NCI-H1694 (cell line): ENCODE measurements at regions not wholly inside any gene's neighbourhood (a gene's known extent, or its start where the extent isn't known, plus 50 kb on each side); places are given as distances from the start of the nearest gene placed in this dataset.
"Not testable (repeated sequence)": the region's sequence is repeated elsewhere in the genome, so short reads cannot be mapped to it uniquely, and the experiment has no call there.

Source experiments
- DNase-seq: peaks from one replicate; lab custom pipeline; 2025; lab: John Stamatoyannopoulos, UW

GRCh38 chrX:128961290-128961689 lies 562.0 kb downstream of the SMARCA1 start:
- no peak for DNase-seq

DNA sequence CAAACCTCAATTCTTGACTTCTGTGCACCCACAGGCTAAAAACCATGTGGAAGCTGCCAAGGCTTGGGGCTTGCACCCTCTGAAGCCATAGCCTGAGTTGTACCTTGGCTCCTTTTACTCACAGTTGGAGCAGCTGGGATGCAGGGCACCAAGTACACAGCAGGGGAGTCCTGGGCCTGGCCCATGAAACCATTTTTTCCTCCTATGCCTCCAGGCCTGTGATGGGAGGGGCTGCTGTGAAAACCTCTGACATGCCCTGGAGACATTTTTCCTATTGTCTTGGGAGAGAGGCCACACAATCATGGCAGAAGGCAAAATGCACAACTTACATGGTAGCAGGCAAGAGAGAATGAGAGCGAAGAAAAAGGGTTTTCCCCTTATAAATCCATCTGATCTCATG lies 568.6 kb downstream of the SMARCA1 start:
- not testable (repeated sequence) for DNase-seq

- no peak for DNase-seq
Measured at GRCh38 chrX:128931071-128931470, 592.2 kb downstream of the SMARCA1 start.

DNA sequence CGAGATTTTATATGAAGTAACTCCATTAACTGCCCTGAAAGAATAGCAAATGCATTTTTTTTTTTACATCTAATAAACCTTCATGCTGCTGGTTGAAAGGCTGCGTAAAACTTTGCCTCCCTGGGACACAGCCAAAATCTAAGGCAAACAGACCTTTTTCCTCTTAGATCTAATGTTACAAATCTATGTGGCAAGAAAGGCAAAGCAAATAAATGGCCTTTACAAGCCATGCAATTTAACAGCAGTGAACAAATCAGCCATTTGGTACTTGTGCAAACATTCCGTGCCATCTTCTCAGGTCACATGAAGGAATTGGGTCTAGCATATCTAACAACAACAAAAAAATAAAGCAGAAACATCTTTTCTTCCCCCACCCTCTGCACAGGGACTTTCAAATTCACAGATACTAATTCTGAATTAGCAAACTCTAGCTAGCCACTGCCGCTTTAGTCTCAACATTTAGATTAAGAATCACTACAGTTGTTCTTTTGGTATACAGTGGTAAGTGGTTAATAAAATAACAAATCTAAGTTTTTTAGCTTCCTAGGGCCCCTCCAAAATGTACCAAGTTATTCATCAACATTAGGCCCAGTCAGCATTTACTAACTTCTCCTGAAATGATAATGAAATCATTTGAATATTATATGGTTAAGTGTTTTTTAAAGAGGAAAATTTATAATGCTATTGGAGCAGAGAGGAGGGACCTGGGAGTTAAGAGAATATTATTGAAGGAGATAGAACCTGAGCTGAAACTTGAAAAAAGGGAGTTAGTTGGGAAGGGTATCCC lies 593.8 kb downstream of the SMARCA1 start:
- DNase-seq = no peak

DNA sequence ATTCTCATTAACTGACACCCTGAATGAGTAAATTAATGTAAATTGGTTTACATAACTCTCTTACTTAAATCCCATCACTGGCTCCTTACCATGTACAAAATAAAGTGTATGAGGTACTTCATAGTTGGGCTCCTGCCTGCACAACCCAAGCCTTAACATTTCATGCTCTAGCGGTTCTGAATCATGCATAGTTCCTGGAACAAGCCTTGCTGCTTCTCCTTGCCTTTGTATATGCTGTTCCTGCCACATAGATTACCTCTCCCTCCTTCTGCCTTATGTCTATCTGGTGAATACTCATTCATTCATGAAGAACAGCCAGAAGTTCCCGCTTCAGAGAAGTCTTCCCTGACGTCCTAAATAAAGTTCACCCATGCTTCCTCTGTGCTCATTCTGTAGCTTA lies 594.7 kb downstream of the SMARCA1 start:
- DNase-seq = no peak

DNA sequence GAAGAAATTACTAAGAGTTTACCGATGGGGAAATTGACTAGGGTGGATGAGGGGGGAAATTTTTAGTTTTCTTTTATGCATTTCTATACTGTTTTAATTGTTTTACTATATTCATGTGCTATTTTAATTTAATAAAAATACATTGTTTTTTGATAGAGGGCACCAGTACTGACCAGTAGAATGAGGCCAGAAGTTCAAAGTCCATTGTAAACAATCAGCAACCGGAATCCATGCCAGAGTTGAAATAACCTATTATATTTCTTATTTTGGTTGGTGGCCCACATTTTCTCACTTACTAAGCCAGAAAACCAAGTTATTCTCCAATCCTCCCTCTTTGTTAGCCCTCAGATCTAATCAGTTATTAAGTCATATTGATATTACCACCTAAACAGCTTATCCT lies 595.9 kb downstream of the SMARCA1 start:
- DNase-seq = no peak

DNA sequence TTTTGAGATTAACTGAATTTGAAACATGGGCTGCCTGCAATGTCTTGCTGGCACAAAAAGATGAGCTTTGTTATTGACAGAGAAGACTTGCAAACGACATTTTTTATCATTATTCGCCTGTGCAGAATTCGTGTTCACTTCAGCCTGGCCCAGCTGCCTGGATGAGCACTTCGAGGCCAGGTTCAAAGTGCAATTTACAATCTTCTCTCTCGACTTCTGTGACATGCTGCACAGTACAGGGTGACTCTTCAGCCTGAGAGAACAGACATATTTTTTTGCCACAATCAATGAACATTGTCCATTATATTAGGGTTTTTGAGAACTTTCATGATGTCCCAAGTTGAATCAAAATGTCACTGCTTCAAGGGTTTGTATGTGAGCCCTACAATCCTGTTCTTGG lies 616.5 kb downstream of the SMARCA1 start:
- no peak for DNase-seq

DNA sequence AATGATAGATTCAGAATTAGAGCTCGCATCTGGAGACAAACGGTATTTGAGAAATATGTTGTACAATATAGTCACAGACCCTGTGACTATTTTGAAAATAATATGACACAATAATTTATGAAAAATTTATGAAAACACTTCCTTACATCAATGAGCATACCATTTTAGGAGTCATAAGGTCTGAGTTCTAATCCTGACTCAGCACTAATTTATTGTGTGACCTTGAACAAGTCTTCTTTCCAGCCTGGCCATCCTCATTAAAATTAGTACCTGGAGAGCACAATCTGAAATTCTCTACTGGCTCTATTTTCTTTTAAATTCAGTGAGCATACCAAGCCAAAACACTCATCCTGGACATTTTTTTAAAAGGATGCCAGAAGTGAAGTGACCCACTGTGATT lies 622.3 kb downstream of the SMARCA1 start:
- no peak for DNase-seq

DNA sequence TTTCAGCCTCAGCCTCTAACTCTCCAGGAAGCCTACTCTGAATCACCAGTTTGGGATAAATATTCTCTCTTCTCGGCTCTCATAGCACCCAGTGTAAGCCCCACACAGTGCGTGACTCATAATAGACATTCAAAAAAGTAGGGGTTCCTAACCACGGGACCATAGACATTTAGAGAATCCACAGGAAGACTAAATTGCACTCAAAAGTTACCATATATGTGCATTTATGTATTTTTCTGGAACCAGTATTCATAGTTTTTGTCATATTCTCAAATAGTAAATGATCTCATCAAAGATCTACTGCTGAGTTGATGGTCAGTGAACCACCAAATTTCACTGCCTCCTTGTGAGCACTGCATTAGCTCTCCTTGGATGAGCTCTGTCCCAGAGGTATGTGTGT lies 625.7 kb downstream of the SMARCA1 start:
- DNase-seq = no peak

DNA sequence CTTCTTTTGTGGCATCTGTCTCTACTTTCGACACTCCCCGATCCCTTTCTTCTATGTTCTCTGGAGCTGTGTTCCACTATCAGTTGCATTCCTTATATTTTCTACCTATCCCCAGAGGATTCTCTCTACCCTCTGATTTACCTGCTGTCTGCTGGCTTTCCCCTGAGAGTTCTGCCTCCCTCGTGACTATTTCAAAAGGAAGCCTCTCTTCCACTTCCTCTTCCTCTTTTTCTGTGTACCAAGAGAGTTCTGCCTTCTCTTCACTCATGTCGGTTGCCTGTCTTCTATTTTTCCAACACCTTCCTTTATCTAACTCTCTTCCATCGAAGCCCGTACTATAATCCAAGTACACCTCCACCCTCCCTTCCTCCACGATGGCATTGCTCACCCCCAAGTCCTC lies 631.7 kb downstream of the SMARCA1 start:
- no peak for DNase-seq

DNA sequence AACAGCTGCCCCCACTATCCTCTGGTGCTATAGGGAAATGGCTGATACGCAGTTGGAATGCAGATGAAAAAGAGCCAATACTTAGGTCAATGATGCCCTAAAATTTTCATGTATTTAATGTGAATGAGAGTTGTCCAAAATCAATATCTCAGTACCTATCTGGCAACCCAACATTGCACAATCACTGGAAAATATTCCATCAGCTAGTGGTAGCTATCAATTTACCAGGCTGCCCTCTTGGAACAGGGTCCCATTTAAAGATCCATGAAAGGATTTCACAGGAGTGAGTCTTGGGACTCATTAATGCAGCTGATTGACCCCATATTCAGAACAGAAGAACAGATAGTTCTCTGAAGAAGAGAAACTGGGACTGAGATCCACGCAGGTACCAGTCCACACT lies 638.9 kb downstream of the SMARCA1 start:
- no peak for DNase-seq

GRCh38 chrX:128883650-128884049 lies 639.6 kb downstream of the SMARCA1 start:
- no peak for DNase-seq

DNA sequence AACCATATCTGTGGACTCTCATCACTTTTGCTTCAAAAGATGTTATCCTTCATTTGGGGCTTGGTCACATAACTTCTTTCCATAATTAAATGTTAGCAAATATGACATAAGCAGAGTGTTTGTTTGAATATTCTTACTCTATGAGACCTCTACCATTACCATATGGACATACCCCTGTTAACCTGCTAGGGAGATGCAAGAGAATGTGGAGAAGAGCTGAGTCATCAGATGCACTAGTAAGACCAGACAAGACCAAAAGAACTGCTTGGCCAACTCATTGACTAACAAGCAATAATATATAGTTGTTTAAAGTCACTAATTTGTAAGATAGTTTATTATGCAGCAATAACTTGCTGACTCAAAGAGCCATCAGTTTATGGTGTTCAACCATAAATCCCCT lies 652.9 kb downstream of the SMARCA1 start:
- no peak for DNase-seq

DNA sequence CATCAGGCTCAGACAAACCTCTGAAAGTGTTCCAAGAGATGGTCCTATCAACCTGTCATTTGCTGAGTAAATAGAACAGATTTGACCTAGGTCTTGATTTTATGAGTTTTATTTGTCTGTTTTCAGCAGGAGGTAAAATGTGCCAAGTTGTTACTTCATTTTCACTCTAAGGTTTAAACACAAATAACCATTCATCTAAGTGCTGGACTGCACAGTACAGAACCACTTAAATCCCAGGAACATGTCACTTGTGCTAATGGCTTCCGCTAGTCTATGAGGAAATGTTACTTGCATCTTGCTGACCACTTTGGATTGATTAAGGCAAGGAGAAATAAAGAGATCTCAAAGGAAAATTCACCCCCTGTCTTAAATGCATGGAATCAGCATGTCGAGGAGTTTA lies 660.7 kb downstream of the SMARCA1 start:
- DNase-seq = no peak

DNA sequence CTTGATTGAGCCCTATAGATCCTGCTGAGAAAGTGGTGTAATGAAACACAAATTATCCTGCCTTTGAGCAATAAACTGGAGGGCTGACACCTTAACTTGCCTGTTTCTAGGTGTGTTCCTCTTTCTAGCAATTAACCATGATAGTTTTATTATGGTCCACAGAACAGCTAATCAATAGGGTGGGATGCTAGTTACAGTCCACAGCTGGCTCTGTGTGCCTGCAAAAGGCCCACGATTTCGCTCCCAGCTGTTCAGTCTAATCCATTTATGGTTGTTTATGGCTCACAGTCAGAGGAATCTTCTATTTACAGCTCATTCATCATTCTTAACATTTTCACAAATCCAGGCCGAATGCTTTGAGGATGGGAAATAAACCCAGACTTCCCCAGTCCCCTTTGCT lies 674.9 kb downstream of the SMARCA1 start:
- no peak for DNase-seq

- DNase-seq = no peak
Measured at GRCh38 chrX:128846385-128846784, 676.9 kb downstream of the SMARCA1 start.

- no peak for DNase-seq
Measured at GRCh38 chrX:128818690-128819089, 704.6 kb downstream of the SMARCA1 start.

- peak; percentile 23 for DNase-seq
Measured at GRCh38 chrX:128816919-128817318, 706.4 kb downstream of the SMARCA1 start.

DNA sequence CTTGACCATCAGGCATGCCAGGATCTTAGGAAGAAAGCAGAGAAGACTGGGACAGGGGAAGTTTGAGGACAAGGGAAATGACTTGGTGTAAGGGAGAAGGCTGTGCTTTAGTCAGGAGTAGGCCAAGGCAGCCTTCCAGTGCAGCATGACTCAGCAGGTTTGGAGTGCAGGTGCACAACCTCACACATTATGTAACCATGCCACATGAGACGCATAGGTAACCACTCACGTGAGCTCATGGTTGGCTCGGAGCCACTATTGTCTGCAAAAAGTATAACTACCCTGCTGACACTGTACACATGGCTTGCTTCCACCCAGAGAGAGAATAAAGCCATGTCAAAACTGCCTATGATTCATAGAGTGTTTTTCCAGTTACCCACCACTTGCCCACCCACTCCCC lies 715.9 kb downstream of the SMARCA1 start:
- no peak for DNase-seq

DNA sequence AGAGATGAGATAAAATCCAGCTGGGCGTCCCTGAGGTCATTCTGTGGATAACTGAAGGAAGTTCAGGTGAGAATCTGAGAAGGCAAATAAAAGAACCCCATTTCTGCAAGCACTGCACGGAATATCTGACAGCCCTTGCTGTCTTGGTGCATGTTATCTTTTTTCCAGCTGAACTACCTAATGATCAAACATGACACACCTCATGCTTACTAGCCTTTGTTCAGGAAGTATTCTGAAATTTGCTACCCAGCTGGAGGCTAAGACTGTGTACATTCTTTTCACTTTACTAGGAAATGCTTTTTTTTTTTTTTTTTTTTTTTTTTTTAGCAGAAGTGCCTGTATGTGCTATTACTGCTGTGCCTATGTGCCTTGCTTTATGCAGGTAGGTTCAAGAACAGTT lies 718.1 kb downstream of the SMARCA1 start:
- DNase-seq = no peak

DNA sequence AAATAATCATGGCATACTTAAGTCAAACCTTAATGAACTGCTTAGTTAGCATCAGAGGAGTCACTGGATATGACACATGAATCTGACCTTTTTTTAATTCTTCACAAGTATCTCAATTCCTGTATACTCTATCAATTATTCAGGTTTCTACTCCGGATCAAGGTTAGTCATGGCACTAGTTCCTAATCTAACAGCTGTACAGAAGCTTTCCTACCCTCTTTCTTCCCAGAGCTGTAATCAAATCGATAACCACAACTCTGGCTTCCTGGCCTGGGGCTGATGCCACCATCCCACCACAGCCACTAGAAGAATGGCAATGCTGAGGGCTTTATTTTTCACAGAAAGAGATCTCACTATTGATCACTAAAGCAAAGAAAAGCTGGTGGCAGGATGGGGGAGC lies 718.5 kb downstream of the SMARCA1 start:
- no peak for DNase-seq

DNA sequence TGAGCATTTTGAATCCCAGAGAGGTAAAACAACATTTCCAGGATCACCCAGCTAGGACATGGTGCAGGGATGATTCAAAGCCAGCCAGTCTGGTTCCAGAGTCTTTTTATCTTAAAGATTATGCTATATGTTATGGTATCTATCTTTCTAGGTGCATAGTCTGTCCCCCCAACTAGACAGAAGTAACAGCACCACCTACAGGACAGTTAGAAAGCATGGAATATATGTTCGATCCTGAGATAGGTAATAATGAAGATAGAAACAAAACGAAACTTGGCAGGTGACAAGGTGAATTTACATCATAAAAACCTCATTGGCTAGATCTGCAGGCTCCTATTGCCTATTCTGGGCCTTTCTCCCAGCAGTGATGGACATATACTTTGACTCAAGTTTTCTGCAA lies 723.2 kb downstream of the SMARCA1 start:
- DNase-seq = no peak

GRCh38 chrX:128783139-128783538 lies 730.9 kb upstream of the ACTRT1 start:
- not testable (repeated sequence) for DNase-seq

- DNase-seq = peak; percentile 46
Measured at GRCh38 chrX:128781506-128781905, 729.3 kb upstream of the ACTRT1 start.
